ENCODE measurements at regions not wholly inside any gene's neighbourhood (a gene's known extent, or its start where the extent isn't known, plus 50 kb on each side); places are given as distances from the start of the nearest gene placed in this dataset.

DNA sequence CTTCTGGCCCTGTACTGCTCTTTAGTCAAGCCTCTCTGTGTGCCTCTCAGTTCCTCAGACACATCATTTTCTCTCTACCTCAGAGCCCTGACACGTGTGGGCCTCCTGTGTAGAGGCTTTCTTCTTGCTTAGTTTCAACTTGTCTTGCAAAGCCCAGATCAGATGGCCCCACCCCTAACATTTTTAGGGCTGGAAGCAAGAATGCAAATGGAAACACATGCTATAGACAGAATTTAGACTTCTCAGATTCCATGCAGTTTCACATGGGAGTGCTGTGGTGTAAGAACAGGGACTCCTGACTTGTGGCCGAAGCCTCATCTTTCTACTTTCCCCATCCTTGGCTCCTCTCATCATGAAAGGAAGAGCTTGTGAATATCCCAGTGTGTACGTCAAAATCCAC, 350.7 kb downstream of the DCHS2 start:
- TF ChIP-seq, protein P1, sequence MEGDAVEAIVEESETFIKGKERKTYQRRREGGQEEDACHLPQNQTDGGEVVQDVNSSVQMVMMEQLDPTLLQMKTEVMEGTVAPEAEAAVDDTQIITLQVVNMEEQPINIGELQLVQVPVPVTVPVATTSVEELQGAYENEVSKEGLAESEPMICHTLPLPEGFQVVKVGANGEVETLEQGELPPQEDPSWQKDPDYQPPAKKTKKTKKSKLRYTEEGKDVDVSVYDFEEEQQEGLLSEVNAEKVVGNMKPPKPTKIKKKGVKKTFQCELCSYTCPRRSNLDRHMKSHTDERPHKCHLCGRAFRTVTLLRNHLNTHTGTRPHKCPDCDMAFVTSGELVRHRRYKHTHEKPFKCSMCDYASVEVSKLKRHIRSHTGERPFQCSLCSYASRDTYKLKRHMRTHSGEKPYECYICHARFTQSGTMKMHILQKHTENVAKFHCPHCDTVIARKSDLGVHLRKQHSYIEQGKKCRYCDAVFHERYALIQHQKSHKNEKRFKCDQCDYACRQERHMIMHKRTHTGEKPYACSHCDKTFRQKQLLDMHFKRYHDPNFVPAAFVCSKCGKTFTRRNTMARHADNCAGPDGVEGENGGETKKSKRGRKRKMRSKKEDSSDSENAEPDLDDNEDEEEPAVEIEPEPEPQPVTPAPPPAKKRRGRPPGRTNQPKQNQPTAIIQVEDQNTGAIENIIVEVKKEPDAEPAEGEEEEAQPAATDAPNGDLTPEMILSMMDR (conservative IDR thresholded peaks at IDR 0.05; ENCODE audit: low read depth, low read length) = no peak
- no peak for TF ChIP-seq EZH2 (IDR thresholded peaks at IDR 0.05; ENCODE audit: borderline replicate concordance, low read depth, low read length, poor library complexity, severe bottlenecking)
- no peak overlapping the region for H3K4me3 ChIP-seq (ENCODE audit: low read depth, low read length, poor library complexity, severe bottlenecking)
- no peaks in the 10 kb centered on the region for H3K36me3 ChIP-seq (ENCODE audit: insufficient read depth, low read length, poor library complexity, severe bottlenecking)
- DNase-seq (ENCODE audit: low spot score) = no peak
- no TSS peak for BruUV-seq (replicated peaks)
- no peaks in the 10 kb centered on the region for H3K27me3 ChIP-seq (replicated peaks; ENCODE audit: insufficient read depth, low read depth, low read length, poor library complexity)
- H3K9me3 ChIP-seq (ENCODE audit: low read depth, low read length, poor library complexity, severe bottlenecking) = no peaks in the 10 kb centered on the region
- POLR2A ChIA-PET (ENCODE audit: low non-redundant PET) = no interaction called here
- CTCF ChIA-PET = no interaction called here
- no peak overlapping the region for H3K27ac ChIP-seq (ENCODE audit: low read depth, low read length, poor library complexity, severe bottlenecking)
- H3K4me1 ChIP-seq (ENCODE audit: insufficient read depth, low read length, poor library complexity, severe bottlenecking) = no peaks in the 10 kb centered on the region
- intact Hi-C loops (cut with micrococcal nuclease; ENCODE audit: unreplicated experiment) = no loop called here

DNA sequence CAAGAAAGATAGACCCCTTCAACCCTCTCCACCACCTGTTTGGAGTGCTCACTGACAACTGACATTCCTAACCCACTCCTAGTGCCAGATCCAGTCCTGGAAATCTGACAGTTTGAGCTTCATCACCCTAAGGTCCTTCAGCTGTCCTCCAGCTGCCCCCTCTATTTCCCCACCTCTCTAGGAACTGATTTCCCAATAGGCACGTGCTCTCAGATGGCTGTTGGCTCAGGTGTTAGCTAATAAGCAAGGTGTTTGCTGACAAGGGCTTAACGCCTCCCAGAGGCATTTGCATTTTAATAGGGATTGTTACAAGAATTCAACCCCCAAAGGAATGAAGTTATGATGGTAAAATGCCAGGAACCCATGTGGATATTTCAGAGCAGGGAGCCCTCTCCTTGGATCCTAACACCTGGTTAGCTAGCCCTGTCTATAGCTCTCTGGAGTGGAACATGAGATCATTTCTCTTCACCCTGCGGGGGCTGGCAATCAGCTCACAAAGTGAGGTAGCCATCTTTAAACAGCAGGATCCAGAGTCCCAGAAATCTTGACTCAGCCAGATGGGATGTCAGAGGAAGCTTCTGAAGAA, 348.5 kb upstream of the SFRP2 start:
- H3K36me3 ChIP-seq (ENCODE audit: insufficient read depth, low read length, poor library complexity, severe bottlenecking) = no peaks in the 10 kb centered on the region
- no peaks in the 10 kb centered on the region for H3K4me1 ChIP-seq (ENCODE audit: insufficient read depth, low read length, poor library complexity, severe bottlenecking)
- intact Hi-C loops (cut with micrococcal nuclease; ENCODE audit: unreplicated experiment) = no loop called here
- no peak overlapping the region for H3K27ac ChIP-seq (ENCODE audit: low read depth, low read length, poor library complexity, severe bottlenecking)
- no TSS peak for BruUV-seq (replicated peaks)
- TF ChIP-seq, protein P1 (conservative IDR thresholded peaks at IDR 0.05; ENCODE audit: low read depth, low read length) = no peak
- no peak for TF ChIP-seq EZH2 (IDR thresholded peaks at IDR 0.05; ENCODE audit: borderline replicate concordance, low read depth, low read length, poor library complexity, severe bottlenecking)
- H3K4me3 ChIP-seq (ENCODE audit: low read depth, low read length, poor library complexity, severe bottlenecking) = no peak overlapping the region
- ChIA-PET CTCF (no interaction called here), POLR2A (ENCODE audit: low non-redundant PET) (no interaction called here)
- no peak for DNase-seq (ENCODE audit: low spot score)
- no peaks in the 10 kb centered on the region for H3K9me3 ChIP-seq (ENCODE audit: low read depth, low read length, poor library complexity, severe bottlenecking)
- H3K27me3 ChIP-seq (replicated peaks; ENCODE audit: insufficient read depth, low read depth, low read length, poor library complexity) = no peaks in the 10 kb centered on the region

DNA sequence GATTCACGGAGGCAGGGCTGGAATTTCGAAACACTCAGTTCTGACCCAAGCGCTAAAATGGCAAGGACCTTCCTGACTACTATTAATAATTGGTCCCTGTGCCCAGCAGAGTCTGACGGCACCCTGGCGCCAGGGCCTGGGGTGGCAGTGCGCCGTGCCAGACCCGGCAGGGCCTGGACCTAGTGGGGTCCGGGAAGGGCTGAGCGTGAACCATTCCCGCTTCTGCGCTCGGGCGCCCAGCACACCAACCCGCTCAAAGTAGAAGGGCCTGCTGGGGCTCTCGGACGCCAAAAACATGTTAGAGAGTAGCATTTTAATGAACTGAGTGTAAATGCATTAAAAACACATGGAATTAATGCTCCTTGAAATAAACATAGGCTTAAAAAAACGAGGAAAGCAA, 346.7 kb upstream of the SFRP2 start:
- TF ChIP-seq, protein P1 (conservative IDR thresholded peaks at IDR 0.05; ENCODE audit: low read depth, low read length) = no peak
- TF ChIP-seq EZH2 (IDR thresholded peaks at IDR 0.05; ENCODE audit: borderline replicate concordance, low read depth, low read length, poor library complexity, severe bottlenecking) = no peak
- H3K4me3 ChIP-seq (ENCODE audit: low read depth, low read length, poor library complexity, severe bottlenecking) = no peak overlapping the region
- no peaks in the 10 kb centered on the region for H3K4me1 ChIP-seq (ENCODE audit: insufficient read depth, low read length, poor library complexity, severe bottlenecking)
- POLR2A ChIA-PET (ENCODE audit: low non-redundant PET) = no interaction called here
- DNase-seq (ENCODE audit: low spot score) = no peak
- H3K9me3 ChIP-seq (ENCODE audit: low read depth, low read length, poor library complexity, severe bottlenecking) = no peaks in the 10 kb centered on the region
- H3K36me3 ChIP-seq (ENCODE audit: insufficient read depth, low read length, poor library complexity, severe bottlenecking) = no peaks in the 10 kb centered on the region
- no TSS peak for BruUV-seq (replicated peaks)
- CTCF ChIA-PET = no interaction called here
- no peak overlapping the region for H3K27ac ChIP-seq (ENCODE audit: low read depth, low read length, poor library complexity, severe bottlenecking)
- intact Hi-C loops (cut with micrococcal nuclease; ENCODE audit: unreplicated experiment) = no loop called here
- no peaks in the 10 kb centered on the region for H3K27me3 ChIP-seq (replicated peaks; ENCODE audit: insufficient read depth, low read depth, low read length, poor library complexity)
